Spleen (tissue), 7 donors: ENCODE measurements at regions not wholly inside any gene's neighbourhood (a gene's known extent, or its start where the extent isn't known, plus 50 kb on each side); places are given as distances from the start of the nearest gene placed in this dataset.
"Not testable (repeated sequence)": the region's sequence is repeated elsewhere in the genome, so short reads cannot be mapped to it uniquely, and the experiment has no call there.

Source experiments
- POLR2A ChIP-seq, 3 donors: fragments of 450-650 bp; IDR thresholded peaks; one replicate each; pipeline ENCODE4 v1.5.1; 2017; ENCODE audit warnings: antibody characterized with exemption in 3 of 3, mild to moderate bottlenecking in 1 of 3
- POLR2AphosphoS5 ChIP-seq, 3 donors: sonication (generic); formaldehyde crosslinking; IDR thresholded peaks; one replicate each; pipeline ENCODE4 v1.5.1; 2017; ENCODE audit warnings: antibody characterized with exemption in 3 of 3
- TF ChIP-seq, protein P1 (sequence below), 11 experiments: fragments of 200-600 bp in 7 of 11; fragments of 450-650 bp in 4 of 11; sonication (generic) in 4 of 11; IDR thresholded peaks in 8 of 11; conservative IDR thresholded peaks in 3 of 11; 1 replicate in 7 of 11; 2 replicates in 4 of 11; pipeline versions ENCODE4 v1.4.0 to v1.8.0; 2016 to 2021; ENCODE audit warnings: antibody characterized with exemption in 11 of 11, inconsistent platforms in 4 of 11, mild to moderate bottlenecking in 1 of 11
- donor health status: DM: no; HTN: no; CAD: no; lungs with moderate emphysema.
- donor health status: DM: no; HTN: no; CAD: no.
- donor health status: DM: no; HTN: no; CAD: no.

GRCh38 chr10:47626975-47627374 lies 103.5 kb upstream of the AGAP9 start:
- TF ChIP-seq POLR2A, POLR2AphosphoS5 (IDR thresholded peaks at IDR 0.05): not testable (repeated sequence)
- TF ChIP-seq, protein P1, sequence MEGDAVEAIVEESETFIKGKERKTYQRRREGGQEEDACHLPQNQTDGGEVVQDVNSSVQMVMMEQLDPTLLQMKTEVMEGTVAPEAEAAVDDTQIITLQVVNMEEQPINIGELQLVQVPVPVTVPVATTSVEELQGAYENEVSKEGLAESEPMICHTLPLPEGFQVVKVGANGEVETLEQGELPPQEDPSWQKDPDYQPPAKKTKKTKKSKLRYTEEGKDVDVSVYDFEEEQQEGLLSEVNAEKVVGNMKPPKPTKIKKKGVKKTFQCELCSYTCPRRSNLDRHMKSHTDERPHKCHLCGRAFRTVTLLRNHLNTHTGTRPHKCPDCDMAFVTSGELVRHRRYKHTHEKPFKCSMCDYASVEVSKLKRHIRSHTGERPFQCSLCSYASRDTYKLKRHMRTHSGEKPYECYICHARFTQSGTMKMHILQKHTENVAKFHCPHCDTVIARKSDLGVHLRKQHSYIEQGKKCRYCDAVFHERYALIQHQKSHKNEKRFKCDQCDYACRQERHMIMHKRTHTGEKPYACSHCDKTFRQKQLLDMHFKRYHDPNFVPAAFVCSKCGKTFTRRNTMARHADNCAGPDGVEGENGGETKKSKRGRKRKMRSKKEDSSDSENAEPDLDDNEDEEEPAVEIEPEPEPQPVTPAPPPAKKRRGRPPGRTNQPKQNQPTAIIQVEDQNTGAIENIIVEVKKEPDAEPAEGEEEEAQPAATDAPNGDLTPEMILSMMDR (IDR thresholded peaks at IDR 0.05 in 8 of 11, conservative IDR thresholded peaks at IDR 0.05 in 3 of 11), result not testable (repeated sequence)
